Prostate gland (tissue), 2 donors: ENCODE measurements at regions not wholly inside any gene's neighbourhood (a gene's known extent, or its start where the extent isn't known, plus 50 kb on each side); places are given as distances from the start of the nearest gene placed in this dataset.
A peak's percentile ranks its signal among the peaks of the same experiment; 100 is the strongest.

Experiments
- DNase-seq: peaks from one replicate; pipeline ENCODE4 v3.0.0-alpha.2; 2019; ENCODE audit warnings: low spot score
- H3K27ac ChIP-seq, 2 donors: fragments of 200-600 bp; sonication (generic); 2 replicates each; pipeline ENCODE4 v1.5.1; 2017 to 2019
- H3K27me3 ChIP-seq: fragments of 200-600 bp; sonication (generic); replicated peaks from 2 replicates; pipeline ENCODE4 v1.5.1; 2019; ENCODE audit not compliant: insufficient read depth
- H3K36me3 ChIP-seq, 2 donors: fragments of 200-600 bp; sonication (generic); 1 replicate in 1 of 2; 2 replicates in 1 of 2; pipeline versions ENCODE4 v1.5.1 to v1.8.1; 2017 to 2019
- H3K4me1 ChIP-seq: fragments of 200-600 bp; sonication (generic); replicated peaks from 2 replicates; pipeline ENCODE4 v1.5.1; 2019
- H3K4me3 ChIP-seq, 2 donors: fragments of 200-600 bp; sonication (generic); 2 replicates each; pipeline ENCODE4 v1.5.1; 2017 to 2019
- H3K9me3 ChIP-seq: fragments of 200-600 bp; sonication (generic); 2 replicates; pipeline ENCODE4 v1.5.1; 2017
- POLR2A ChIP-seq: fragments of 450-650 bp; IDR thresholded peaks from one replicate; pipeline ENCODE4 v1.6.1; 2016; ENCODE audit warnings: antibody characterized with exemption, mild to moderate bottlenecking
- POLR2AphosphoS5 ChIP-seq: sonication (generic); formaldehyde crosslinking; IDR thresholded peaks from one replicate; pipeline ENCODE4 v1.6.1; 2017; ENCODE audit warnings: antibody characterized with exemption
- WGBS: methylation state at CpG from one replicate; pipeline ENCODE4 v1.1.5; 2018; 5-methylcytosine and 5-hydroxymethylcytosine counted together
- intact Hi-C: fragments of 100-400 bp; cut with DNase I; formaldehyde crosslinking; loops from one replicate; pipeline ENCODE4 v1.14.2; 2022
- TF ChIP-seq, protein P1 (sequence below), 4 experiments: fragments of 200-600 bp in 2 of 4; fragments of 450-650 bp in 2 of 4; sonication (generic) in 2 of 4; IDR thresholded peaks; 1 replicate in 3 of 4; 2 replicates in 1 of 4; pipeline ENCODE4 v1.5.1; 2016 to 2019; ENCODE audit warnings: antibody characterized with exemption in 4 of 4, mild to moderate bottlenecking in 2 of 4, moderate library complexity in 2 of 4

DNA sequence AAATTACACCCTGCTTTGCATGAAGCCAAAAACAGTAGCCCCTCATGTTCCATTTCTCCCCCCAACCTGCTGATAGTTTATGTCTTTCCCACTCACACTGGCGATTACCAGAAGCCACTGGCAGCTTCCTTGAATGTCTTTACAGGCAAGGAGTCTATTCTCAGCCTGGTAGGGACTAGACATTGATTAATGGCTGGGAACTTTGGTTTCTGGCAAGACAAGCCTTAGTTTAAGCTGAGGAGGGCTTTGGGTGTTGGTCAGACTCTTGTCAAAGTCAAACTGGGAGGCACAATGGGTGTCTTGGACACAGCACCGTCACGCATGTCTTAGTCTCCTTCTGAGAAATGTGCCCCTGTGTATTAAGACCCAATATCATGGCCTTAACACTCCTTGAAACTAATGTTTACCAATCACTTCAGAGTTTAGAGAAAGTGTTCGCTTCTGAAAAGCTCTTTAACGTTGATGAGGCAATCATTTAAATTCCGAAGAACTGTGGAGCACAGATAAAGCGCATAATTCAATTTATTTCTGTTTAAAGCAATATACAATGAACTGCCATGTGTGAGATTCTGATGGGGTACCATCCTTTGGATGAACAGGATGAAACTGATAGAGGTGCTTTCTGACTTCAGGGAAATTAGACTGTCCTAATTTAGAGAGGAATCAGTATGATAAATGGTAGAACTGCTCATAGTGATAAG, 53.9 kb upstream of the CPEB4 start:
- intact Hi-C loops: no loop called here
- no peaks in the 10 kb centered on the region for H3K9me3 ChIP-seq
- H3K27me3 ChIP-seq: no peaks in the 10 kb centered on the region
- H3K4me3 ChIP-seq: no peak overlapping the region
- no peak for DNase-seq
- peaks cover 7% of the 10 kb centered on the region for H3K4me1 ChIP-seq
- H3K36me3 ChIP-seq: no peaks in the 10 kb centered on the region
- peak overlapping the region in 1 of 2 donors; percentile 55 for H3K27ac ChIP-seq
- TF ChIP-seq POLR2A (no peak), POLR2AphosphoS5 (no peak)
- TF ChIP-seq, protein P1, sequence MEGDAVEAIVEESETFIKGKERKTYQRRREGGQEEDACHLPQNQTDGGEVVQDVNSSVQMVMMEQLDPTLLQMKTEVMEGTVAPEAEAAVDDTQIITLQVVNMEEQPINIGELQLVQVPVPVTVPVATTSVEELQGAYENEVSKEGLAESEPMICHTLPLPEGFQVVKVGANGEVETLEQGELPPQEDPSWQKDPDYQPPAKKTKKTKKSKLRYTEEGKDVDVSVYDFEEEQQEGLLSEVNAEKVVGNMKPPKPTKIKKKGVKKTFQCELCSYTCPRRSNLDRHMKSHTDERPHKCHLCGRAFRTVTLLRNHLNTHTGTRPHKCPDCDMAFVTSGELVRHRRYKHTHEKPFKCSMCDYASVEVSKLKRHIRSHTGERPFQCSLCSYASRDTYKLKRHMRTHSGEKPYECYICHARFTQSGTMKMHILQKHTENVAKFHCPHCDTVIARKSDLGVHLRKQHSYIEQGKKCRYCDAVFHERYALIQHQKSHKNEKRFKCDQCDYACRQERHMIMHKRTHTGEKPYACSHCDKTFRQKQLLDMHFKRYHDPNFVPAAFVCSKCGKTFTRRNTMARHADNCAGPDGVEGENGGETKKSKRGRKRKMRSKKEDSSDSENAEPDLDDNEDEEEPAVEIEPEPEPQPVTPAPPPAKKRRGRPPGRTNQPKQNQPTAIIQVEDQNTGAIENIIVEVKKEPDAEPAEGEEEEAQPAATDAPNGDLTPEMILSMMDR (IDR thresholded peaks at IDR 0.05): no peak
- 81% methylated on average over 7 of the region's 7 CpGs for WGBS

DNA sequence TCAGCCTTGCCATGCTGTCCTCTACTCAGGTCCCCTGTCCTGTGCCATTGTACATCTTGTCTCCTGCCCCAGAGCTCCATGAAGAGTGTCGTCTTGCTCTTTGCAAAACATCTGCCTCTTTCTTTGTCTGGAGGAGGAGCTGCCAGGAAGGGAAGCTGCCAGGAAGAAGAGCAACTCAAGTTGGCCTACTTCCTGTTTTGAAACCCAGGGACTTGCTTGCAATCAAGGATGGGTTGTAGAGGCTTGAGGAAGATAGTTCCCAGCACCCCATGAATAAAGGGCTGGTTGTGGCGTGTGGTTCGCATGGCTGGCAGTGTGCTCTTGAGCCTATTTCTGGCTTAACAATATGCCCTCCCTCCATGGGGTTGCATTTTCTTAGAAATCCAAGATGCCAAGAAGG, 53.0 kb upstream of the CPEB4 start:
- Histone ChIP-seq H3K9me3 (no peaks in the 10 kb centered on the region), H3K36me3 (no peaks in the 10 kb centered on the region), H3K4me1 (peaks cover 7% of the 10 kb centered on the region), H3K27ac (no peak overlapping the region), H3K27me3 (no peaks in the 10 kb centered on the region), H3K4me3 (no peak overlapping the region)
- TF ChIP-seq POLR2A (no peak), POLR2AphosphoS5 (no peak)
- TF ChIP-seq, protein P1 (IDR thresholded peaks at IDR 0.05): no peak
- DNase-seq: no peak
- intact Hi-C loops: no loop called here
- 88% methylated on average over 3 of the region's 3 CpGs for WGBS

DNA sequence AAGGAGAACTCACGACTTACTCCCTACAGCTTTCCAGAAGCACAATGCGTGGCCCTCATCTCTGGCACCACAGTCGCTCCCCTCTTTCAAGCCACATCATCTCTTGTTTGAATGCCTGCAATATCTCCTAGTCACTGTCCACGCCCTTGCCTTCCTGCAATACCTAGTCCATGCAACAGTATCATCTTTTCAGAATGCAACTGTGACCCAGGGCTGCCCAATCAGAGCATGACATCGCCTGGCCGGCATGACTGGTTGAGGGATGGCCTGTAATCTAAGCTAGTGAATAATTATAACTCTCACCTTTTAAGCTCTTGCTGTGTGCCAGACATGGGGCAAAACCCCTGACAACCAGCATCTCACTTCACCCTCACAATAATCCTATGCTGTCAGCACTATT, 52.5 kb upstream of the CPEB4 start:
- 79% methylated on average over 6 of the region's 6 CpGs for WGBS
- Histone ChIP-seq H3K4me3 (no peak overlapping the region), H3K4me1 (peaks cover 7% of the 10 kb centered on the region), H3K36me3 (no peaks in the 10 kb centered on the region), H3K9me3 (no peaks in the 10 kb centered on the region), H3K27ac (no peak overlapping the region), H3K27me3 (no peaks in the 10 kb centered on the region)
- TF ChIP-seq POLR2AphosphoS5 (no peak), POLR2A (no peak)
- TF ChIP-seq, protein P1 (IDR thresholded peaks at IDR 0.05): no peak
- intact Hi-C loops: no loop called here
- no peak for DNase-seq

DNA sequence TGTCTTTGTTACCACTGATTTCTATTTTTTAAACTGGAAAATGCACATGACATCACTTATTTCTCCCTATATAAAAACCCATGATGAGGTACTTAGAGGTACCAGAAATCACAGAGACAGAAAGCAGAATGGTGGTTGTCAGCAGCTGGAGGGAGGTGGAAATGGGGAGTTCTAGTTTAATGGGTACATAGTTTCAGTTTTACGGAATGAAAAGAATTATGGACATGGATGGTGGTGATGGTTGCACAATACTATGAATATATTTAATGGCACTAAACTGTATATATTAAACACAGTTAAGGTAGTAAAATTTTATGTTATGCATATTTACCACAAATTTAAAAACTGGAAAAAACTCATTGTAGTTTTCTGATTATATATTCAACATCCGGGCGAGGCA, 50.5 kb upstream of the CPEB4 start:
- no peak for DNase-seq
- WGBS: 95% methylated on average over 3 of the region's 3 CpGs
- H3K4me3 ChIP-seq: no peak overlapping the region

More for the DNA sequence above, 50.5 kb upstream of the CPEB4 start:
- H3K36me3 ChIP-seq: no peaks in the 10 kb centered on the region
- H3K4me1 ChIP-seq: peaks cover 6% of the 10 kb centered on the region
- H3K27me3 ChIP-seq: no peaks in the 10 kb centered on the region
- intact Hi-C loops: no loop called here
- TF ChIP-seq POLR2A (no peak), POLR2AphosphoS5 (no peak)
- TF ChIP-seq, protein P1 (IDR thresholded peaks at IDR 0.05): no peak
- no peak overlapping the region for H3K27ac ChIP-seq
- no peaks in the 10 kb centered on the region for H3K9me3 ChIP-seq
